Neural progenitor cell (in vitro differentiated cells): ENCODE measurements at regions not wholly inside any gene's neighbourhood (a gene's known extent, or its start where the extent isn't known, plus 50 kb on each side); places are given as distances from the start of the nearest gene placed in this dataset.
A peak's percentile ranks its signal among the peaks of the same experiment; 100 is the strongest.

Experiments
- DNase-seq: peaks from one replicate; pipeline ENCODE4 v3.0.0-alpha.2; 2016; ENCODE audit warnings: low spot score
- H2AFZ ChIP-seq: fragments of 200-600 bp; sonication (generic); replicated peaks from 2 replicates; pipeline ENCODE4 v1.6.1; 2016; ENCODE audit warnings: antibody characterized with exemption
- H3F3A ChIP-seq: fragments of 200-600 bp; sonication (generic); 2 replicates; pipeline ENCODE4 v1.6.1; 2016; ENCODE audit warnings: antibody characterized with exemption, low read depth
- H3K27ac ChIP-seq: fragments of 200-600 bp; sonication (generic); 2 replicates; pipeline ENCODE4 v1.5.1; 2016; ENCODE audit warnings: mild to moderate bottlenecking
- H3K27me3 ChIP-seq: fragments of 200-600 bp; sonication (generic); 2 replicates; pipeline ENCODE4 v1.6.1; 2016; ENCODE audit warnings: mild to moderate bottlenecking, moderate library complexity
- H3K36me3 ChIP-seq: fragments of 200-600 bp; sonication (generic); 2 replicates; pipeline ENCODE4 v1.5.1; 2016
- H3K4me1 ChIP-seq: fragments of 200-600 bp; sonication (generic); 2 replicates; pipeline ENCODE4 v1.6.1; 2016; ENCODE audit warnings: mixed run types
- H3K4me2 ChIP-seq: fragments of 200-600 bp; sonication (generic); 2 replicates; pipeline ENCODE4 v1.6.1; 2016
- H3K4me3 ChIP-seq: fragments of 200-600 bp; sonication (generic); 2 replicates; pipeline ENCODE4 v1.5.1; 2016
- H3K79me2 ChIP-seq: fragments of 200-600 bp; sonication (generic); 2 replicates; pipeline ENCODE4 v1.6.1; 2016; ENCODE audit warnings: low read depth
- H3K9ac ChIP-seq: fragments of 200-600 bp; sonication (generic); 2 replicates; pipeline ENCODE4 v1.6.1; 2016
- H3K9me3 ChIP-seq: fragments of 200-600 bp; sonication (generic); 2 replicates; pipeline ENCODE4 v1.5.1; 2016; ENCODE audit warnings: low read depth
- H4K20me1 ChIP-seq: fragments of 200-600 bp; sonication (generic); 2 replicates; pipeline ENCODE4 v1.6.1; 2016; ENCODE audit warnings: low read depth
- H3K27ac Mint-ChIP-seq: 3 replicates; pipeline ENCODE4 v1.8.0; 2021; ENCODE audit warnings: mixed read lengths
- H3K27me3 Mint-ChIP-seq: 2 replicates; pipeline ENCODE4 v1.8.0; 2022; ENCODE audit warnings: low read depth, mild to moderate bottlenecking, inconsistent platforms, moderate library complexity, mixed read lengths; ENCODE audit not compliant: insufficient read depth
- H3K36me3 Mint-ChIP-seq: 3 replicates; pipeline ENCODE4 v1.8.0; 2021; ENCODE audit warnings: mixed read lengths
- H3K4me1 Mint-ChIP-seq: 3 replicates; pipeline ENCODE4 v1.8.0; 2021; ENCODE audit warnings: mixed read lengths
- H3K4me3 Mint-ChIP-seq: 3 replicates; pipeline ENCODE4 v1.8.0; 2021; ENCODE audit warnings: mild to moderate bottlenecking, moderate library complexity, mixed read lengths
- H3K9me3 Mint-ChIP-seq: 3 replicates; pipeline ENCODE4 v1.8.0; 2020; ENCODE audit warnings: mixed read lengths
- EZH2 ChIP-seq: fragments of 200-600 bp; sonication (generic); IDR thresholded peaks from 2 replicates; pipeline ENCODE4 v1.6.1; 2017; ENCODE audit warnings: antibody characterized with exemption, mild to moderate bottlenecking, moderate library complexity
- EZH2phosphoT487 ChIP-seq: fragments of 200-600 bp; sonication (generic); IDR thresholded peaks from 2 replicates; pipeline ENCODE4 v1.6.1; 2017; ENCODE audit warnings: antibody characterized with exemption
- TF ChIP-seq, protein P1 (sequence below): fragments of 200-600 bp; sonication (generic); IDR thresholded peaks from 2 replicates; pipeline ENCODE4 v1.5.1; 2017; ENCODE audit warnings: antibody characterized with exemption, mild to moderate bottlenecking

DNA sequence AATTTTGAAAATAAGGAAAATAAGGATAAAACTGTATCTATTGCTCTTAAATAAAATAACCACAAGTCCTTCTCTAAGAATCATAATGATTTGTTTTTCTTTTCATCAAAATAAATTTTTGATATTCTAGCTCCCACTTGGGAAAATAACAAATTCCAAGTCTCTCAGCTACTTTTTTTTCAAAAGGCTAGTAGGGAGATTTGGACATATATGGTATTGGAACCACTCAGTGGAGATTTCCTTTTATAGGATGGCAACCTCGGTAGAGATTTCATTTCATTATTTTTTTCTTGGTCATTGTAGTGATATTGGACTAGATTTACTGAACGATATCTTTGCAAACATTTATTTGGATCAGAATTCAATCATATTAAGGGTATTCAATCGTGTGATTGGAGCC lies 69.5 kb upstream of the PRKG1 start:
- H3K79me2 ChIP-seq: no peaks in the 10 kb centered on the region
- Mint-ChIP-seq H3K27me3 (peaks cover 3% of the 10 kb centered on the region), H3K4me3 (no peak overlapping the region), H3K4me1 (peaks cover 15% of the 10 kb centered on the region), H3K27ac (no peak overlapping the region), H3K36me3 (no peaks in the 10 kb centered on the region), H3K9me3 (no peaks in the 10 kb centered on the region)
- no peaks in the 10 kb centered on the region for H3K27me3 ChIP-seq
- no peak for DNase-seq
- H4K20me1 ChIP-seq: no peaks in the 10 kb centered on the region
- TF ChIP-seq EZH2phosphoT487: no peak
- H2AFZ ChIP-seq: no peak overlapping the region
- no peaks in the 10 kb centered on the region for H3K9me3 ChIP-seq
- no peak overlapping the region for H3K27ac ChIP-seq
- H3K4me1 ChIP-seq: peaks cover 9% of the 10 kb centered on the region
- H3K36me3 ChIP-seq: no peaks in the 10 kb centered on the region
- H3F3A ChIP-seq: peaks cover 5% of the 10 kb centered on the region
- no peak overlapping the region for H3K4me2 ChIP-seq
- H3K9ac ChIP-seq: no peak overlapping the region
- H3K4me3 ChIP-seq: no peak overlapping the region

DNA sequence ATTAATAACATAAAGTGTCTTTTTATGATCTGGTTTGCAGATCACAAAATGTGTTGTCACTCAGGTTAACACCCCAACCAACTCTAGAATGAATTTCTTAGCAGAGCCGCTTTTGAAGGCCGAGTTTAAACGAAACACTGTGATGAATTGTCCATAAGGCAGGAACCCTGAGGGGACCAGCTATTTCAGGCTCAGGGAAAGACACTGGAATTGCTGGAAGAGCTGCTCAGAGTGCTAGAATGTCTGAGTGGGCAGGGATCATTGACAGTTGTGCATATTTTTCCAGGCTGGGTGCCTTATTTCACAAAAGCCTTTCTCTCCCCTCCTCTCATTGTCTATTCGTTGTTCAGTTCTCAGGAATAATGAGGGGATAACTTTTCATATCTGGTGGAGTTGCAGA lies 68.7 kb upstream of the PRKG1 start:
- TF ChIP-seq, protein P1, sequence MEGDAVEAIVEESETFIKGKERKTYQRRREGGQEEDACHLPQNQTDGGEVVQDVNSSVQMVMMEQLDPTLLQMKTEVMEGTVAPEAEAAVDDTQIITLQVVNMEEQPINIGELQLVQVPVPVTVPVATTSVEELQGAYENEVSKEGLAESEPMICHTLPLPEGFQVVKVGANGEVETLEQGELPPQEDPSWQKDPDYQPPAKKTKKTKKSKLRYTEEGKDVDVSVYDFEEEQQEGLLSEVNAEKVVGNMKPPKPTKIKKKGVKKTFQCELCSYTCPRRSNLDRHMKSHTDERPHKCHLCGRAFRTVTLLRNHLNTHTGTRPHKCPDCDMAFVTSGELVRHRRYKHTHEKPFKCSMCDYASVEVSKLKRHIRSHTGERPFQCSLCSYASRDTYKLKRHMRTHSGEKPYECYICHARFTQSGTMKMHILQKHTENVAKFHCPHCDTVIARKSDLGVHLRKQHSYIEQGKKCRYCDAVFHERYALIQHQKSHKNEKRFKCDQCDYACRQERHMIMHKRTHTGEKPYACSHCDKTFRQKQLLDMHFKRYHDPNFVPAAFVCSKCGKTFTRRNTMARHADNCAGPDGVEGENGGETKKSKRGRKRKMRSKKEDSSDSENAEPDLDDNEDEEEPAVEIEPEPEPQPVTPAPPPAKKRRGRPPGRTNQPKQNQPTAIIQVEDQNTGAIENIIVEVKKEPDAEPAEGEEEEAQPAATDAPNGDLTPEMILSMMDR: no peak
- TF ChIP-seq EZH2: no peak
- TF ChIP-seq EZH2phosphoT487: no peak
- peaks cover 9% of the 10 kb centered on the region for H3K4me1 ChIP-seq
- H3K9me3 ChIP-seq: no peaks in the 10 kb centered on the region
- no peak overlapping the region for H3K27ac ChIP-seq
- peak overlapping the region; percentile 58 for H2AFZ ChIP-seq
- Mint-ChIP-seq H3K9me3 (no peaks in the 10 kb centered on the region), H3K27ac (peak overlapping the region; percentile 5), H3K4me1 (peaks cover 15% of the 10 kb centered on the region), H3K36me3 (no peaks in the 10 kb centered on the region), H3K4me3 (no peak overlapping the region), H3K27me3 (peaks cover 3% of the 10 kb centered on the region)
- no peaks in the 10 kb centered on the region for H3K27me3 ChIP-seq
- H3K79me2 ChIP-seq: no peaks in the 10 kb centered on the region
- no peak overlapping the region for H3K9ac ChIP-seq
- no peak for DNase-seq
- H3F3A ChIP-seq: peaks cover 5% of the 10 kb centered on the region
- no peaks in the 10 kb centered on the region for H3K36me3 ChIP-seq
- H3K4me2 ChIP-seq: no peak overlapping the region
- no peak overlapping the region for H3K4me3 ChIP-seq
- H4K20me1 ChIP-seq: no peaks in the 10 kb centered on the region

DNA sequence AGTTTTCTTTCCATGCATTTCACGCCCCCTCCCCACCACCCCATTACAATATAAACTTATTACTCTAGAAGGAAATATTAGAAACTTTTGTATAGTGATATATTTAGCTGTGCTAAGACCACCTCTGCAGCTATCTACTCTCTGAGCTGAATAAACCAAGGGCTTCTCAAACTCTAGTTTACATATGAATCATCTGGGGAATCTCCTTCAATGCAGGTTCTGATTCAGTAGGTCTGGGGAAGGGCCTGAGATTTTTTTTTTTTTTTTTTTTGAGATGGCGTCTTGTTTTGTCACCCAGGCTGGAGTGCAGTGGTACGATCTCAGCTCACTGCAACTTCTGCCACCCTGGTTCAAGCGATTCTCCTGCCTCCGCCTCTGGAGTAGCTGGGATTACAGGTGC lies 67.6 kb upstream of the PRKG1 start:
- H3K79me2 ChIP-seq: no peaks in the 10 kb centered on the region
- no peaks in the 10 kb centered on the region for H4K20me1 ChIP-seq
- H3K27me3 ChIP-seq: no peaks in the 10 kb centered on the region
- H2AFZ ChIP-seq: no peak overlapping the region
- Mint-ChIP-seq H3K27ac (no peak overlapping the region), H3K9me3 (no peaks in the 10 kb centered on the region), H3K27me3 (peaks cover 3% of the 10 kb centered on the region), H3K4me1 (peaks cover 15% of the 10 kb centered on the region), H3K4me3 (no peak overlapping the region), H3K36me3 (no peaks in the 10 kb centered on the region)
- no peaks in the 10 kb centered on the region for H3K36me3 ChIP-seq
- DNase-seq: no peak
- no peaks in the 10 kb centered on the region for H3K9me3 ChIP-seq
- no peak overlapping the region for H3K4me3 ChIP-seq
- H3K27ac ChIP-seq: no peak overlapping the region
- H3F3A ChIP-seq: peaks cover 5% of the 10 kb centered on the region
- no peak overlapping the region for H3K9ac ChIP-seq
- TF ChIP-seq, protein P1: no peak
- TF ChIP-seq EZH2: no peak
- TF ChIP-seq EZH2phosphoT487: no peak
- H3K4me1 ChIP-seq: peaks cover 9% of the 10 kb centered on the region
- H3K4me2 ChIP-seq: no peak overlapping the region

DNA sequence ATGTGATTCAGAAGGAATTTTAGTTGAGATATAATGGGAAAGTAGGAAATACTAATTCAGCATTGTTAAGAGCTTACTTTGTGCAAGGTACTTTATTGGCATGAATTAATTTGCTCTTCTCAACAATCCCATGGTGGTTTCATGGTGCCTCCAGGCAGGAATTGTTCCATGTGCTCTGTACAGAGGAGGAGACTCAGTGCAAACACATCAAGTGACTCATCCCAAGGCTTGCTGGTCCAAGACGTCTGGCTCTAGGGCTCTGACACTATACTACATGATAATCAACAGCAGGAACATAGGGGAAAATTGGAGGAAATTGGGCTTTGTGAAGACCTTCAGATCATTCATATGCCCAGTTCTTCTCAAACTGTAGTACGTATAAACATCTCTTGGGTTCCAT lies 66.5 kb upstream of the PRKG1 start:
- no peaks in the 10 kb centered on the region for H3K36me3 Mint-ChIP-seq
- H3K9me3 Mint-ChIP-seq: no peaks in the 10 kb centered on the region
- no peak overlapping the region for H3K27ac Mint-ChIP-seq
- Histone ChIP-seq H3K4me1 (peaks cover 9% of the 10 kb centered on the region), H3F3A (peaks cover under 1% of the 10 kb centered on the region), H3K4me3 (no peak overlapping the region), H2AFZ (no peak overlapping the region), H3K79me2 (no peaks in the 10 kb centered on the region), H3K4me2 (no peak overlapping the region), H3K27ac (no peak overlapping the region), H3K27me3 (no peaks in the 10 kb centered on the region), H3K9me3 (no peaks in the 10 kb centered on the region), H4K20me1 (no peaks in the 10 kb centered on the region), H3K36me3 (no peaks in the 10 kb centered on the region), H3K9ac (no peak overlapping the region)
- TF ChIP-seq, protein P1: no peak
- TF ChIP-seq EZH2 (no peak), EZH2phosphoT487 (no peak)
- no peak for DNase-seq
- no peak overlapping the region for H3K4me3 Mint-ChIP-seq
- H3K4me1 Mint-ChIP-seq: peaks cover 14% of the 10 kb centered on the region
- peaks cover 3% of the 10 kb centered on the region for H3K27me3 Mint-ChIP-seq
